Body of pancreas (tissue), 4 donors: ENCODE measurements at regions not wholly inside any gene's neighbourhood (a gene's known extent, or its start where the extent isn't known, plus 50 kb on each side); places are given as distances from the start of the nearest gene placed in this dataset.

Experiments used
- ATAC-seq: fragments of 150-250 bp; one replicate; pipeline ENCODE4 v1.9.1; 2016
- DNase-seq, 4 donors: peaks; one replicate each; pipeline ENCODE4 v3.0.0-alpha.2; 2019
- H3K27ac ChIP-seq, 4 donors: fragments of 200-600 bp; sonication (generic); 1 replicate in 3 of 4; 2 replicates in 1 of 4; pipeline versions ENCODE4 v1.5.1 to v1.6.1; 2016 to 2019; ENCODE audit warnings: mild to moderate bottlenecking in 1 of 4, mixed read lengths in 1 of 4, moderate library complexity in 1 of 4
- H3K27me3 ChIP-seq, 2 donors: fragments of 200-600 bp; sonication (generic); one replicate each; pipeline ENCODE4 v1.6.0; 2016; ENCODE audit warnings: mild to moderate bottlenecking in 1 of 2
- H3K36me3 ChIP-seq, 2 donors: fragments of 200-600 bp; sonication (generic); replicated peaks in 1 of 2; 2 replicates each; pipeline ENCODE4 v1.5.1; 2016; ENCODE audit warnings: low read depth in 2 of 2; ENCODE audit not compliant: insufficient read depth in 1 of 2
- H3K4me1 ChIP-seq: fragments of 200-600 bp; sonication (generic); one replicate; pipeline ENCODE4 v1.6.0; 2016
- H3K4me3 ChIP-seq, 2 donors: fragments of 200-600 bp; sonication (generic); 1 replicate in 1 of 2; 2 replicates in 1 of 2; pipeline ENCODE4 v1.5.1; 2016 to 2019
- H3K9me3 ChIP-seq, 3 donors: fragments of 200-600 bp; sonication (generic); 1 replicate in 2 of 3; 2 replicates in 1 of 3; pipeline ENCODE4 v1.5.1; 2016
- CTCF ChIP-seq, 7 experiments: fragments of 450-650 bp in 4 of 7; fragments of 200-600 bp in 3 of 7; sonication (generic) in 3 of 7; IDR thresholded peaks; one replicate each; pipeline ENCODE4 v1.5.1; 2016 to 2019; ENCODE audit warnings: antibody characterized with exemption in 7 of 7
- POLR2A ChIP-seq, 3 donors: fragments of 450-650 bp; IDR thresholded peaks; one replicate each; pipeline ENCODE4 v1.6.1; 2016; ENCODE audit warnings: antibody characterized with exemption in 3 of 3, mild to moderate bottlenecking in 2 of 3
- WGBS, 2 donors: methylation state at CpG; one replicate each; pipeline ENCODE4 v1.1.5; 2017; 5-methylcytosine and 5-hydroxymethylcytosine counted together
- intact Hi-C: fragments of 100-400 bp; cut with DNase I; formaldehyde crosslinking; loops from one replicate; pipeline ENCODE4 v1.15.1; 2023

- ATAC-seq (no peak), DNase-seq (no peak)
- no peaks in the 10 kb centered on the region for H3K4me1 ChIP-seq
- no peak overlapping the region for H3K4me3 ChIP-seq
- 48 to 50% methylated on average over 4 of the region's 4 CpGs for WGBS, 2 donors
- H3K27ac ChIP-seq, result no peak overlapping the region
- H3K27me3 ChIP-seq, result no peaks in the 10 kb centered on the region
- no peaks in the 10 kb centered on the region for H3K36me3 ChIP-seq
- TF ChIP-seq CTCF (IDR thresholded peaks at IDR 0.05) (no peak), POLR2A (IDR thresholded peaks at IDR 0.05) (no peak)
- H3K9me3 ChIP-seq, result no peaks in the 10 kb centered on the region
- intact Hi-C loops, result no loop called here
Observed at GRCh38 chr9:108606401-108606800, 249.4 kb downstream of the ACTL7B start.

GRCh38 chr9:108603141-108603540 is 252.6 kb downstream of the ACTL7B start:
- TF ChIP-seq CTCF (IDR thresholded peaks at IDR 0.05) (no peak), POLR2A (IDR thresholded peaks at IDR 0.05) (no peak)
- DNase-seq (peak; percentile 4 to 49 (median 16)), ATAC-seq (no peak)
- intact Hi-C loops, result no loop called here
- Histone ChIP-seq H3K27me3 (no peaks in the 10 kb centered on the region), H3K9me3 (no peaks in the 10 kb centered on the region), H3K27ac (no peak overlapping the region), H3K4me3 (no peak overlapping the region), H3K36me3 (no peaks in the 10 kb centered on the region), H3K4me1 (no peaks in the 10 kb centered on the region)
- WGBS, 2 donors, result 10 to 25% methylated on average over 3 of the region's 3 CpGs

- H3K27me3 ChIP-seq, result no peaks in the 10 kb centered on the region
- intact Hi-C loops, result no loop called here
- ATAC-seq (no peak), DNase-seq (no peak)
- WGBS, 2 donors, result 77 to 80% methylated on average over 4 of the region's 4 CpGs
- H3K27ac ChIP-seq, result no peak overlapping the region
- no peaks in the 10 kb centered on the region for H3K36me3 ChIP-seq
- H3K9me3 ChIP-seq, result no peaks in the 10 kb centered on the region
- H3K4me3 ChIP-seq, result no peak overlapping the region
- TF ChIP-seq CTCF (IDR thresholded peaks at IDR 0.05) (no peak), POLR2A (IDR thresholded peaks at IDR 0.05) (no peak)
- H3K4me1 ChIP-seq, result no peaks in the 10 kb centered on the region
Observed at GRCh38 chr9:108600896-108601295, 254.9 kb downstream of the ACTL7B start.

GRCh38 chr9:108599571-108599970 is 256.2 kb downstream of the ACTL7B start:
- Histone ChIP-seq H3K27ac (no peak overlapping the region), H3K27me3 (no peaks in the 10 kb centered on the region), H3K4me3 (no peak overlapping the region), H3K36me3 (no peaks in the 10 kb centered on the region), H3K4me1 (no peaks in the 10 kb centered on the region), H3K9me3 (no peaks in the 10 kb centered on the region)
- ATAC-seq, result no peak
- intact Hi-C loops, result no loop called here
- TF ChIP-seq POLR2A (IDR thresholded peaks at IDR 0.05), result no peak
- no peak for TF ChIP-seq CTCF (IDR thresholded peaks at IDR 0.05)
- no peak for DNase-seq
- WGBS, 2 donors, result 39 to 53% methylated on average over 1 of the region's 1 CpG

- Histone ChIP-seq H3K9me3 (no peaks in the 10 kb centered on the region), H3K27me3 (no peaks in the 10 kb centered on the region), H3K4me3 (no peak overlapping the region), H3K36me3 (no peaks in the 10 kb centered on the region), H3K27ac (no peak overlapping the region), H3K4me1 (no peaks in the 10 kb centered on the region)
- 92 to 94% methylated on average over 1 of the region's 1 CpG for WGBS, 2 donors
- intact Hi-C loops, result no loop called here
- ATAC-seq, result no peak
- no peak for DNase-seq
- no peak for TF ChIP-seq POLR2A (IDR thresholded peaks at IDR 0.05)
Observed at GRCh38 chr9:108591121-108591520, 264.7 kb downstream of the ACTL7B start.
